ENCODE measurements at regions not wholly inside any gene's neighbourhood (a gene's known extent, or its start where the extent isn't known, plus 50 kb on each side); places are given as distances from the start of the nearest gene placed in this dataset.
"Not testable (repeated sequence)": the region's sequence is repeated elsewhere in the genome, so short reads cannot be mapped to it uniquely, and the experiment has no call there.

DNA sequence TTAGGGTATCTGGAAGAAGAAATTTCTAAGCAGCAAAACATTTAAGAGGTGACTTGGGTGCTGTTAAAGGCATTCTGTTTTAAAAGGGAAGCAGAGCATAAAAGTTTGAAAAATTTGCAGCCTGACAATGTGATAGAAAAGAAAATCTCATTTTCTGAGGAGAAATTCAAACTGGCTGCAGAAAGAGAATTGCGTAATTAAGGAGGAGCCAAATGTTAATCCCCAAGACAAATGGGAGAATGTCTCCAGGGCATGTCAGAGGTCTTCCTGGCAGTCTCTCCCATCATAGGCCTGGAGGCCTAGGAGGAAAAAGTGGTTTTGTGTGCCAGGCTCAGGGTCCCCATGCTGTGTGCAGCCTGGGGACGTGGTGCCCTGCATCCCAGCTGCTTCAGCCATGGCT, 230.6 kb downstream of the TAF11L14 start:
- not testable (repeated sequence) for H3K27me3 ChIP-seq (ENCODE audit: control insufficient read depth in 1 of 2, insufficient read depth in 2 of 2, low read length in 2 of 2); H3K4me1 ChIP-seq (ENCODE audit: insufficient read depth, low read length); H3K36me3 ChIP-seq (ENCODE audit: insufficient read depth, low read length); H3K27ac ChIP-seq (ENCODE audit: low read depth, low read length); H3K9ac ChIP-seq (ENCODE audit: low read length); H3K9me3 ChIP-seq (ENCODE audit: low read length); H3K4me3 ChIP-seq (ENCODE audit: low read depth in 1 of 2, low read length in 2 of 2)

DNA sequence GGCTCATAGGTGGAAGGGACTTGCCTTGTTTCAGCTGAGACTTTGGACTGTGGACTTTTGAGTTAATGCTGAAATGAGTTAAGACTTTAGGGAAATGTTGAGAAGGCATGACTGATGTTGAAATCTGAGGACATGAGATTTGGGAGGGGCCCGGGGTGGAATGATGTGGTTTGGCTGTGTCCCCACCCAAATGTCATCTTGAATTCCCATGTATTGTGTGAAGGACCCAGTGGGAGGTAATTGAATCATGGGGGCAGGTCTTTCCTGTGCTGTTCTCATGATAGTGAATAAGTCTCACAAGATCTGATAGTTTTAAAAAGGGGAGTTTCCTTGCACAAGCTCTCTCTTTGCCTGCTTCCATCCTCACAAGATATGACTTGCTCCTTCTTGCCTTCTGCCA, 231.7 kb downstream of the TAF11L14 start:
- H3K36me3 ChIP-seq (ENCODE audit: insufficient read depth, low read length); H3K27me3 ChIP-seq (ENCODE audit: control insufficient read depth in 1 of 2, insufficient read depth in 2 of 2, low read length in 2 of 2); H3K27ac ChIP-seq (ENCODE audit: low read depth, low read length); H3K9ac ChIP-seq (ENCODE audit: low read length); H3K4me1 ChIP-seq (ENCODE audit: insufficient read depth, low read length); H3K9me3 ChIP-seq (ENCODE audit: low read length); H3K4me3 ChIP-seq (ENCODE audit: low read depth in 1 of 2, low read length in 2 of 2): not testable (repeated sequence)

- H3K9me3 ChIP-seq (ENCODE audit: low read length), result no peaks in the 10 kb centered on the region
- H3K36me3 ChIP-seq (ENCODE audit: insufficient read depth, low read length), result no peaks in the 10 kb centered on the region
- no peak overlapping the region for H3K27ac ChIP-seq (ENCODE audit: low read depth, low read length)
- no peak overlapping the region for H3K9ac ChIP-seq (ENCODE audit: low read length)
- H3K4me3 ChIP-seq (ENCODE audit: low read depth in 1 of 2, low read length in 2 of 2), result no peak overlapping the region
- no peaks in the 10 kb centered on the region for H3K27me3 ChIP-seq (ENCODE audit: control insufficient read depth in 1 of 2, insufficient read depth in 2 of 2, low read length in 2 of 2)
- H3K4me1 ChIP-seq (ENCODE audit: insufficient read depth, low read length), result no peaks in the 10 kb centered on the region
These were observed 237.9 kb downstream of the TAF11L14 start for GRCh38 chr5:17872204-17872603.

DNA sequence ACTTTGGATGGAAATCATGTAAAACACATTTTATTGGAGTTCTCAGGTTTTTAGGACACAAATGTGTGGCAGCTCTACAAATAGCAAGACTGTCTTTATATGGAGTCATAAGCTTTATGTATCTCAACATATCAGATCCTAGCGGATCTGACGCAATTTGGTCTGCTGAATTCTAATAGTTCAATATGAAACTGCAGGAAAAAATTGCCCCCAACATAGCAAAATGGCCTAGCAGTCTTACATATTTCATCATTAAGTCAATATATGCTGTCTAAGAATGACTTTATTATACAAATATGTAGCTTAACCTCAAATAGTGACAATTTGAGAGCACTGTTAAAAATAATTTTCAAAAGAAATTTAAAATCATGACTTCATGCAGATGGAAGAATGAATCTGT, 244.3 kb downstream of the TAF11L14 start:
- Histone ChIP-seq H3K27ac (ENCODE audit: low read depth, low read length) (no peak overlapping the region), H3K27me3 (ENCODE audit: control insufficient read depth in 1 of 2, insufficient read depth in 2 of 2, low read length in 2 of 2) (no peaks in the 10 kb centered on the region), H3K4me1 (ENCODE audit: insufficient read depth, low read length) (no peaks in the 10 kb centered on the region), H3K4me3 (ENCODE audit: low read depth in 1 of 2, low read length in 2 of 2) (no peak overlapping the region), H3K36me3 (ENCODE audit: insufficient read depth, low read length) (no peaks in the 10 kb centered on the region), H3K9ac (ENCODE audit: low read length) (no peak overlapping the region), H3K9me3 (ENCODE audit: low read length) (no peaks in the 10 kb centered on the region)

- Histone ChIP-seq H3K36me3 (ENCODE audit: insufficient read depth, low read length) (no peaks in the 10 kb centered on the region), H3K27ac (ENCODE audit: low read depth, low read length) (no peak overlapping the region), H3K4me1 (ENCODE audit: insufficient read depth, low read length) (no peaks in the 10 kb centered on the region), H3K9me3 (ENCODE audit: low read length) (no peaks in the 10 kb centered on the region), H3K4me3 (ENCODE audit: low read depth in 1 of 2, low read length in 2 of 2) (no peak overlapping the region), H3K9ac (ENCODE audit: low read length) (no peak overlapping the region), H3K27me3 (ENCODE audit: control insufficient read depth in 1 of 2, insufficient read depth in 2 of 2, low read length in 2 of 2) (no peaks in the 10 kb centered on the region)
These were observed 245.0 kb downstream of the TAF11L14 start for GRCh38 chr5:17879276-17879675.

DNA sequence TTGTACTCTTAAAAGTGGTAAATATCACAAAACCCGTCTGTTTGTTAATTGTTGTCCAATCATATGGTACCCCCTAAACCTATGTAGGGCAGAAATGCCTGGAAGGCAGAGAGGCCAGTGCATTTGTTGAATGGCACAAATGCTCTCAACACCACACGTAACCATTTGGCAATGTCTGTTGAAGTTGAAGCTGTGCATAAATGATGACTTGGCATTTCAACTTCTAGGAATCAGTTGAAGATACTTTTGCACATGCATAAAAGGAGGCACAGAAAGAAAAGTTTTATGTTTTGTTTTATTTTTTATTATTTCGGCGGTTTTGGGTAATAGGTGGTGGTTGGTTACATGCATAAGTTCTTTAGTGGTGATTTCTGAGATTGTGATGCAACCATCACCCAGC, 246.6 kb downstream of the TAF11L14 start:
- H3K9me3 ChIP-seq (ENCODE audit: low read length), result no peaks in the 10 kb centered on the region

GRCh38 chr5:17882760-17883488, 248.7 kb downstream of the TAF11L14 start:
- no peaks in the 10 kb centered on the region for H3K27me3 ChIP-seq (ENCODE audit: control insufficient read depth in 1 of 2, insufficient read depth in 2 of 2, low read length in 2 of 2)
- no peak overlapping the region for H3K27ac ChIP-seq (ENCODE audit: low read depth, low read length)
- H3K9ac ChIP-seq (ENCODE audit: low read length), result no peak overlapping the region
- H3K9me3 ChIP-seq (ENCODE audit: low read length), result no peaks in the 10 kb centered on the region
- no peak overlapping the region for H3K4me3 ChIP-seq (ENCODE audit: low read depth in 1 of 2, low read length in 2 of 2)
- no peaks in the 10 kb centered on the region for H3K36me3 ChIP-seq (ENCODE audit: insufficient read depth, low read length)
- no peaks in the 10 kb centered on the region for H3K4me1 ChIP-seq (ENCODE audit: insufficient read depth, low read length)

More for the DNA sequence above, 246.6 kb downstream of the TAF11L14 start:
- Histone ChIP-seq H3K4me3 (ENCODE audit: low read depth in 1 of 2, low read length in 2 of 2) (no peak overlapping the region), H3K36me3 (ENCODE audit: insufficient read depth, low read length) (no peaks in the 10 kb centered on the region), H3K4me1 (ENCODE audit: insufficient read depth, low read length) (no peaks in the 10 kb centered on the region), H3K27ac (ENCODE audit: low read depth, low read length) (no peak overlapping the region), H3K27me3 (ENCODE audit: control insufficient read depth in 1 of 2, insufficient read depth in 2 of 2, low read length in 2 of 2) (no peaks in the 10 kb centered on the region), H3K9ac (ENCODE audit: low read length) (no peak overlapping the region)

DNA sequence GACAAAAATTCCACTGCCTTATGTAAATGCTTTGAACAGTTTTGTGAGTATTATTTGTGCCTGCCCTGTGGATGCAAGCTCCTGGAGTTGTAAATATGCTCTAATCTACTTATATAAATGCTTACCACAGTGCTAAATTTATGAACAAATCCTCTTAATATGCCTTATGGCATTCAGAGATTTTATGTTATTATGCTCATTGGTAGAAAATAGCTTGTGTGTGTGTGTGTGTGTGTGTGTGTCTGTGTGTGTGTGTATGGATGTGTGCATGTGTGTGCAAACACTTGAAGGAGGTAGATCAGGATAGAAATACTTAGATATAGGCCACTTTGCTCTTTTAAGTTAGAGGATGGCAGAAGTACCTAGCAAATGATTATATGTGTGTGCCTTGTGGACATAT, 253.9 kb downstream of the TAF11L14 start:
- no peak overlapping the region for H3K27ac ChIP-seq (ENCODE audit: low read depth, low read length)
- no peaks in the 10 kb centered on the region for H3K4me1 ChIP-seq (ENCODE audit: insufficient read depth, low read length)
- no peak overlapping the region for H3K9ac ChIP-seq (ENCODE audit: low read length)
- no peak overlapping the region for H3K4me3 ChIP-seq (ENCODE audit: low read depth in 1 of 2, low read length in 2 of 2)
- H3K9me3 ChIP-seq (ENCODE audit: low read length), result no peaks in the 10 kb centered on the region
- H3K27me3 ChIP-seq (ENCODE audit: control insufficient read depth in 1 of 2, insufficient read depth in 2 of 2, low read length in 2 of 2), result no peaks in the 10 kb centered on the region
- H3K36me3 ChIP-seq (ENCODE audit: insufficient read depth, low read length), result no peaks in the 10 kb centered on the region

DNA sequence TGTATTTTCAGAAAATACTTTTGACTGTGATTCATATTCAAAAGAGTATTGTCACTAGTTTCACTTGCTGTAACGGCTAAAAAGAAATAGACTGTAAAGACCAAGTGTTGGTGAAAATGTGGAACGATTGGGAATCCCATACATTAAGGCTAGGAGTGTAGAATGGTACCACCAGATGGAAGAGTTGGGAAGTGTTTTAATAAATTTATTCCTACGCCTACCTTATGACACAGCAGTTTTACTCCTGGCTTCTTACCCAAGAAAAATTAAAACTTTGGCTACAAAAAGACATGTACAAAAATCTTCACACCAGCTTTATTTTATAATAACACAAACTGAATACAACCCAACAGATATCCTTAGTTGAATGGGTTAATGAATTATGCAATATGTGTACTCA, 256.2 kb downstream of the TAF11L14 start:
- Histone ChIP-seq H3K4me3 (ENCODE audit: low read depth in 1 of 2, low read length in 2 of 2) (no peak overlapping the region), H3K9ac (ENCODE audit: low read length) (no peak overlapping the region), H3K27ac (ENCODE audit: low read depth, low read length) (no peak overlapping the region), H3K36me3 (ENCODE audit: insufficient read depth, low read length) (no peaks in the 10 kb centered on the region), H3K27me3 (ENCODE audit: control insufficient read depth in 1 of 2, insufficient read depth in 2 of 2, low read length in 2 of 2) (no peaks in the 10 kb centered on the region), H3K9me3 (ENCODE audit: low read length) (no peaks in the 10 kb centered on the region), H3K4me1 (ENCODE audit: insufficient read depth, low read length) (no peaks in the 10 kb centered on the region)

GRCh38 chr5:17891881-17892280, 257.6 kb downstream of the TAF11L14 start:
- H3K9me3 ChIP-seq (ENCODE audit: low read length), result no peaks in the 10 kb centered on the region
- H3K27ac ChIP-seq (ENCODE audit: low read depth, low read length), result no peak overlapping the region
- H3K36me3 ChIP-seq (ENCODE audit: insufficient read depth, low read length), result no peaks in the 10 kb centered on the region
- H3K4me1 ChIP-seq (ENCODE audit: insufficient read depth, low read length), result no peaks in the 10 kb centered on the region
- H3K27me3 ChIP-seq (ENCODE audit: control insufficient read depth in 1 of 2, insufficient read depth in 2 of 2, low read length in 2 of 2), result no peaks in the 10 kb centered on the region
- H3K4me3 ChIP-seq (ENCODE audit: low read depth in 1 of 2, low read length in 2 of 2), result no peak overlapping the region
- H3K9ac ChIP-seq (ENCODE audit: low read length), result no peak overlapping the region

- H3K27me3 ChIP-seq (ENCODE audit: control insufficient read depth in 1 of 2, insufficient read depth in 2 of 2, low read length in 2 of 2), result no peaks in the 10 kb centered on the region
- no peak overlapping the region for H3K9ac ChIP-seq (ENCODE audit: low read length)
- no peak overlapping the region for H3K27ac ChIP-seq (ENCODE audit: low read depth, low read length)
- H3K4me1 ChIP-seq (ENCODE audit: insufficient read depth, low read length), result no peaks in the 10 kb centered on the region
- no peak overlapping the region for H3K4me3 ChIP-seq (ENCODE audit: low read depth in 1 of 2, low read length in 2 of 2)
- no peaks in the 10 kb centered on the region for H3K9me3 ChIP-seq (ENCODE audit: low read length)
- H3K36me3 ChIP-seq (ENCODE audit: insufficient read depth, low read length), result no peaks in the 10 kb centered on the region
These were observed 258.9 kb downstream of the TAF11L14 start for GRCh38 chr5:17893026-17893635.

All from muscle layer of colon (tissue), 2 donors.